ENCODE measurements at regions not wholly inside any gene's neighbourhood (a gene's known extent, or its start where the extent isn't known, plus 50 kb on each side); places are given as distances from the start of the nearest gene placed in this dataset.

DNA sequence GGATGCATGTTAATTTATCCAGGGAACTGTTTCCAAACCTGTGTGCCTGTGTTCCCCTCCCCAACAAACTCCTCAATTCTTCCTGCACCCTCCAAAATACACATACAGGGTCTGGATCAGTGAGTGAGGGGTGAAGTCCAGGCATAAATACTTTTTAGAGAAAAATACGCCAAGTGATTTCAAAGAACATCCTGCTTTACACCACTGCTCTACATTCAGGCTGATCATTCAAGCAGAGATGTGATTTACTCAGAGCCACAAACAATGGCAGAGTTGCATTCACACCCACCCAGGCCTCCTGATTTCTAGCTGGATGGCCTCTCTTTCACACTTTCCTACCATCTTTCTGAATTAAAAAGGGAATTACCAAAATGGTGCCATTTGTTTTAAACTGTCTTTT is 289.5 kb upstream of the SLC14A2 start:
- intact Hi-C loops (cut with DNase I; ENCODE audit: low total_unique reads), result no loop called here
- no peak overlapping the region for H3K4me3 ChIP-seq
- no peaks in the 10 kb centered on the region for H3K9me3 ChIP-seq
- H3K27ac ChIP-seq, result peak overlapping the region; percentile 43 to 67
- TF ChIP-seq, protein P1, sequence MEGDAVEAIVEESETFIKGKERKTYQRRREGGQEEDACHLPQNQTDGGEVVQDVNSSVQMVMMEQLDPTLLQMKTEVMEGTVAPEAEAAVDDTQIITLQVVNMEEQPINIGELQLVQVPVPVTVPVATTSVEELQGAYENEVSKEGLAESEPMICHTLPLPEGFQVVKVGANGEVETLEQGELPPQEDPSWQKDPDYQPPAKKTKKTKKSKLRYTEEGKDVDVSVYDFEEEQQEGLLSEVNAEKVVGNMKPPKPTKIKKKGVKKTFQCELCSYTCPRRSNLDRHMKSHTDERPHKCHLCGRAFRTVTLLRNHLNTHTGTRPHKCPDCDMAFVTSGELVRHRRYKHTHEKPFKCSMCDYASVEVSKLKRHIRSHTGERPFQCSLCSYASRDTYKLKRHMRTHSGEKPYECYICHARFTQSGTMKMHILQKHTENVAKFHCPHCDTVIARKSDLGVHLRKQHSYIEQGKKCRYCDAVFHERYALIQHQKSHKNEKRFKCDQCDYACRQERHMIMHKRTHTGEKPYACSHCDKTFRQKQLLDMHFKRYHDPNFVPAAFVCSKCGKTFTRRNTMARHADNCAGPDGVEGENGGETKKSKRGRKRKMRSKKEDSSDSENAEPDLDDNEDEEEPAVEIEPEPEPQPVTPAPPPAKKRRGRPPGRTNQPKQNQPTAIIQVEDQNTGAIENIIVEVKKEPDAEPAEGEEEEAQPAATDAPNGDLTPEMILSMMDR (IDR thresholded peaks at IDR 0.05), result no peak
- TF ChIP-seq POLR2A (IDR thresholded peaks at IDR 0.05), result no peak
- no peak for DNase-seq
- no peaks in the 10 kb centered on the region for H3K36me3 ChIP-seq
- peaks cover 0 to 4% of the 10 kb centered on the region in 2 donors for H3K4me1 ChIP-seq
- H3K27me3 ChIP-seq, result no peaks in the 10 kb centered on the region

DNA sequence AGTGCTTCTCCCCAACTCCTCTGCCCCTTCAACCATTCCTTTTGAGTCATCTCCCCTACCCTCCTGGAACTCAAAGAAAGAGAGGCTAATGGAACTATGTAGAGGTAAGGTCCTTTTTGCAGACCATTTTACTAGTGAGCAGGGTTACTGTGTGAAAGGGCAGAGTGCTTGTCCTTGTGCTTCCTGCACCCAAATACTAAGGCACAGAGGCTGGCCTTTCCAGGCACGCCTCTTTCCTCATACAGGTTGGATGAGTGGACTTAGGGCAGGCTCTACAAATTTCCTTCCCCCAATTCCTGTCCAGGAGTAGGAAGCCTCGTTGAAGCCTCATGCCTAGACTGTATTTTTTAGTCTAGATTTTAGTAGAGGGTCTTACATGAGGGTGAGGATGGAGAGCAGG is 288.8 kb upstream of the SLC14A2 start:
- TF ChIP-seq POLR2A (IDR thresholded peaks at IDR 0.05), result no peak
- TF ChIP-seq, protein P1 (IDR thresholded peaks at IDR 0.05), result no peak
- intact Hi-C loops (cut with DNase I; ENCODE audit: low total_unique reads), result no loop called here
- Histone ChIP-seq H3K27ac (no peak overlapping the region), H3K9me3 (no peaks in the 10 kb centered on the region), H3K27me3 (no peaks in the 10 kb centered on the region), H3K4me1 (peaks cover 0 to 4% of the 10 kb centered on the region in 2 donors), H3K36me3 (no peaks in the 10 kb centered on the region), H3K4me3 (no peak overlapping the region)
- no peak for DNase-seq

DNA sequence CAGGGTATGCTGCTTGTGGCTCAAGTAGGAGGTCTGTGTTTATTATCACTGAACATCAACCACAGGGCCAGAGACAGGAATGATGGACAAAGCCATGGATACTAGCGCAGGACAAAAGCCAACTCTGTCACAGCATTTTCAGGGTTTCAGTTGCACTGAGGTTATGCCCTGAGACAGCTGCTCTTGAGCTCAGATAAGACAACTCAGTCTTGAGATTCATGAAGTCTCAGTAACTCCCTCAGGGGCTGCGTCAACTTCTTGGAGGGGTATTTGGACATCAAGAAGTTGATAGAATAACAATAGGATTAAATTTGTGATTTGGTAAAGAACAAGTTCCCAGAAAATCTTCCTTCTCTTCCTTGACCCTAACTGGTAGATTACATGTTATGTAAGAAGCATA is 287.0 kb upstream of the SLC14A2 start:
- H3K27me3 ChIP-seq, result no peaks in the 10 kb centered on the region
- H3K27ac ChIP-seq, result peak overlapping the region; percentile 33 to 52
- intact Hi-C loops (cut with DNase I; ENCODE audit: low total_unique reads), result no loop called here
- DNase-seq, result no peak
- H3K9me3 ChIP-seq, result no peaks in the 10 kb centered on the region
- peaks cover 0 to 4% of the 10 kb centered on the region in 2 donors for H3K4me1 ChIP-seq
- H3K36me3 ChIP-seq, result no peaks in the 10 kb centered on the region
- TF ChIP-seq POLR2A (IDR thresholded peaks at IDR 0.05), result no peak
- TF ChIP-seq, protein P1 (IDR thresholded peaks at IDR 0.05), result no peak
- no peak overlapping the region for H3K4me3 ChIP-seq

DNA sequence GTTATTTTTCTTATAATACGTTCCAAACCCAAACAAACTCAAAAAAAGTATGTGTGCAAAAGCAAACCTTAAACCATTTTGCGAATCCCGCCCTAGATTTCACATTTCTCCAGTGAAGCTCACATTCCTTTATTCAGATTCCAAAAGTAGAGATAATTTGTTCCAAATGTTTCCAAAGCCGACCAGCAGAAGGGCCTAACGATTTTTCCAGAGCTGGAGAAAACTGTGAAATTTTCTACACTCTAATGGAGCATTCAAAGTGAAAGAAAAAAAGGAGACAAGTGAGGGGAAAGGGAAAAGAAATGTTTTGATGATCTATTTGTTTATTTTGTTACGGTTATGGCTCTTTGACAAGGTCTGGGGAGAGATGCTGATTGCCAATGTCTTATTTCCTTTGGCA is 286.5 kb upstream of the SLC14A2 start:
- H3K9me3 ChIP-seq, result no peaks in the 10 kb centered on the region
- no peaks in the 10 kb centered on the region for H3K36me3 ChIP-seq
- H3K27ac ChIP-seq, result peak overlapping the region in 1 of 2 donors; percentile 52
- peaks cover 0 to 4% of the 10 kb centered on the region in 2 donors for H3K4me1 ChIP-seq
- intact Hi-C loops (cut with DNase I; ENCODE audit: low total_unique reads), result no loop called here
- no peak for DNase-seq
- no peaks in the 10 kb centered on the region for H3K27me3 ChIP-seq
- TF ChIP-seq, protein P1 (IDR thresholded peaks at IDR 0.05), result no peak
- no peak for TF ChIP-seq POLR2A (IDR thresholded peaks at IDR 0.05)
- H3K4me3 ChIP-seq, result no peak overlapping the region

DNA sequence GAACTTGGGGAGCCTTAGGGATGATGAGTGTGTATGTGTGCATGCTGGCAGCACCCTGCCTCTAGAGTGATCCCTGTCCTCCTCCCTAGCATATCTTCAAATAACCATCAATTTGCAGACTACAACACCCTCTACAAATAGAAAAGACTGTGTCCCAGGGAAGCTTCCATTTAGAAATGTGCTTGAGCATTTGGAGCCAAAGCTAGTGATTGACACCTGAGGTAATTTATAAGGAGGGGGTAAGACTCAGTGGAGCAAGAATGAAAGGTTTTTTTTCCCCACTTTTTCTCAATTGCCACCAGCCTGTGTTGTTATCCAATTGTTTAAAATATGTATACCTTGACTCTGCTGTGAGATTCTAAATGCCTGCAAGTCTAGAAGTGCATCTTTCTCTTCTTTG is 286.0 kb upstream of the SLC14A2 start:
- Histone ChIP-seq H3K36me3 (no peaks in the 10 kb centered on the region), H3K4me1 (peaks cover 0 to 4% of the 10 kb centered on the region in 2 donors), H3K27me3 (no peaks in the 10 kb centered on the region), H3K4me3 (no peak overlapping the region), H3K27ac (peak overlapping the region in 1 of 2 donors; percentile 4), H3K9me3 (no peaks in the 10 kb centered on the region)
- intact Hi-C loops (cut with DNase I; ENCODE audit: low total_unique reads), result no loop called here
- TF ChIP-seq, protein P1 (IDR thresholded peaks at IDR 0.05), result no peak
- TF ChIP-seq POLR2A (IDR thresholded peaks at IDR 0.05), result no peak
- no peak for DNase-seq
